ENCODE measurements at regions not wholly inside any gene's neighbourhood (a gene's known extent, or its start where the extent isn't known, plus 50 kb on each side); places are given as distances from the start of the nearest gene placed in this dataset.
"Not testable (repeated sequence)": the region's sequence is repeated elsewhere in the genome, so short reads cannot be mapped to it uniquely, and the experiment has no call there.

DNA sequence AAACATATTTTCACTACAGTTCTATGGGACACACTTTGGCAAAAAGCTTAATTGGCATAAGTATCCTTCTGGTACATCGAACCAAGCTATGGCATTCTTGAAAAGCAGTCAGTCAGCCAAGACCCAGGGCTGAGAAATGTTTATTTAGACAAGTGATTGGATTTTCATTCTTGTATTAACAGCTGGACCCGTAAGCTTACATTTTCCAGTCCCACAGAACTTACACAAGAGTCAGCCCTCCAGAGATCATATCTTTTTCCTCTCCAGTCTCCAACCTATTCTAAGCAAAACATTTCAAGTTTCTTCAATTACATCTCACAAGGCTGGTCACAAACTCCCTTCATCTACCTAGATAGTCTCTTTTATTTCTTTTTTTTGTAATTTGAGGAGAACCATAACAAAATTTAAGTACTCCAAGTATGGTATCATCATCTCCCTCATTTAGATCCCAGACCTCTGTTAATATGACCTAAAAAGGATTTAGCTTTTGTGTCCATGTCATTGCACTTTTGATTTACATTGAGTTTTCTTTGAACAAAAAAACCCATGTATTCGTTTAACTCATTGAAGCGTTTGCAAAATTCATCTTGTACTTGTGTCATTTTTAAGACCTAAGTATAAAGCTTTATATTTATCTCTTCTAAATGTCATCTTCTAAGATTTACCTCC lies 67.9 kb upstream of the GRK3 start:
- TF ChIP-seq, protein P1, sequence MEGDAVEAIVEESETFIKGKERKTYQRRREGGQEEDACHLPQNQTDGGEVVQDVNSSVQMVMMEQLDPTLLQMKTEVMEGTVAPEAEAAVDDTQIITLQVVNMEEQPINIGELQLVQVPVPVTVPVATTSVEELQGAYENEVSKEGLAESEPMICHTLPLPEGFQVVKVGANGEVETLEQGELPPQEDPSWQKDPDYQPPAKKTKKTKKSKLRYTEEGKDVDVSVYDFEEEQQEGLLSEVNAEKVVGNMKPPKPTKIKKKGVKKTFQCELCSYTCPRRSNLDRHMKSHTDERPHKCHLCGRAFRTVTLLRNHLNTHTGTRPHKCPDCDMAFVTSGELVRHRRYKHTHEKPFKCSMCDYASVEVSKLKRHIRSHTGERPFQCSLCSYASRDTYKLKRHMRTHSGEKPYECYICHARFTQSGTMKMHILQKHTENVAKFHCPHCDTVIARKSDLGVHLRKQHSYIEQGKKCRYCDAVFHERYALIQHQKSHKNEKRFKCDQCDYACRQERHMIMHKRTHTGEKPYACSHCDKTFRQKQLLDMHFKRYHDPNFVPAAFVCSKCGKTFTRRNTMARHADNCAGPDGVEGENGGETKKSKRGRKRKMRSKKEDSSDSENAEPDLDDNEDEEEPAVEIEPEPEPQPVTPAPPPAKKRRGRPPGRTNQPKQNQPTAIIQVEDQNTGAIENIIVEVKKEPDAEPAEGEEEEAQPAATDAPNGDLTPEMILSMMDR (conservative IDR thresholded peaks at IDR 0.05; ENCODE audit: low read depth, low read length), result no peak
- no peak overlapping the region for H3K4me3 ChIP-seq (ENCODE audit: low read depth, low read length)
- DNase-seq (ENCODE audit: low read depth), result no peak

DNA sequence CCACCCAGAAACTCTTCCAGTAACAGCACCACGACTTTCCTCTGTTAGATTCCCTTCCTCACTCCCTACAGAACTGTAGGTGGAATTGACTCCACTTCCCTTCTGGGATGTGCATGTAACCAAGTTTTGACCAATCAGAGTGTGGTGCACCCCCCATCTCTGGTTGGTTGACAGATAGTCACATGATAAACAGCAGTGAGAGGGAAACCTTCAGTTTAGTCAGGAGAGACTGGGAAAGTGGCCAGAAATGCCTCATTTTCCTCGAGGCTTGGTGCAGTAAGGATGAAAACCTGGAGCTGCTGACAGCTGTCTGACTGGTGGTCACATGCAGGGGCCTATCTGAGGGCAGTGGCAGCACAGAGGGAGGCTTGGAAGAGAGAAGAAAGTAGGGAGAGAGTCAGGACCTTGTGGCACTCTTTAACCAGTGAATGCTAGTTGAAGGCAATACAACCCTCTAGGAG lies 67.3 kb upstream of the GRK3 start:
- no peak overlapping the region for H3K4me3 ChIP-seq (ENCODE audit: low read depth, low read length)
- DNase-seq (ENCODE audit: low read depth), result no peak
- TF ChIP-seq, protein P1 (conservative IDR thresholded peaks at IDR 0.05; ENCODE audit: low read depth, low read length), result no peak

DNA sequence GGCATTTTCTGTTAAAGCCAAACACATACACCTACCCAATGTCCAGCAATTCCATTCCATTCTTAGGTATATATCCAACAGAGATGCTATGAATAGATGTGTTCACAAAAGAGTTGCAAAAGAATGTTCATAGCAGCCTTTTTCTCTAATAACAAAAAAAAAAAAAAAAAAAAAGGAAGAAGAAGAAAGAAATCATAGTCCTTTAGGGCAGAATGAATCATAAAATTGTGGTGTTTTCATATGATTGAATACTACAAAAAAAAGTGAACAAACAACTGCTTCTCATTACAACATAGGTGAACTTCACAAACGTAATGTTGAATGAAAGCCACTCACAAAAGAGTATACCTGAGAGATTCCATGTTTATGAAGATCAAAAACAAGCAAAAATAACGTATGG lies 66.8 kb upstream of the GRK3 start:
- H3K4me3 ChIP-seq (ENCODE audit: low read depth, low read length), result no peak overlapping the region
- no peak for DNase-seq (ENCODE audit: low read depth)
- TF ChIP-seq, protein P1 (conservative IDR thresholded peaks at IDR 0.05; ENCODE audit: low read depth, low read length), result no peak

DNA sequence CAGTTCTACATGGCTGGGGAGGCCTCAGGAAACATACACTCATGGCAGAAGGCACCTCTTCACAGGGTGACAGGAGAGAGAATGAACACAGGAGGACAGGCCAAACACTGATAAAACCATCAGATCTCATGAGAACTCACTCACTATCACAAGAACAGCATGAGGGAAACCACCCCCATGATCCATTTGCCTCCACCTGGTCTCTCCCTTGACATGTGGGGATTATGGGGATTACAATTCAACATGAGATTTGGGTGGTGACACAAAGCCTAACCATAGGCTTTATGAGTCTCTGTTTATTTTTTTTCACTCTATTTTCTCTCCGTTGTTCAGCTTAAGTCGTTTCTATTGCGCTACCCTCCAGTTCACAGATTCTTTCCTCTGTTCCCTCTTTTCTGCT lies 63.8 kb upstream of the GRK3 start:
- not testable (repeated sequence) for H3K4me3 ChIP-seq (ENCODE audit: low read depth, low read length); DNase-seq (ENCODE audit: low read depth)

DNA sequence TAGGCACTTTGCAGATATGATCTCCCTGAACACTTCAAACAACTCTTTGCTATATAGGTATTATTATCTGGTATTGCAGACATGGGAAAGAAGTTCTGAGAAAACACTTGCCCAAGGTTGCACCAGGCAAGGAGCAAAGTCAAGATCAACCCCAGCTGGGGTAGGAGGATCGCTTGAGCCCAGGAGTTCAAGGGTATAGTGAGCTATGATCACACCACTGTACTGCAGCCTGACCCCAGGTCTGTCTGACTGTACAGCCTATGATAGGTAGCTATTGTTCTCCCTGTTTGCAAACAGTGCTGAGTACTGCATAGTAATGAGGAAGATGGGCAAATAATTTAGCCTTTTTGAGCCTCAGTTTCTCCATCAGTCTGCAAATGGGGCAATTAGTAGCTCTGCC lies 60.5 kb upstream of the GRK3 start:
- not testable (repeated sequence) for H3K4me3 ChIP-seq (ENCODE audit: low read depth, low read length); DNase-seq (ENCODE audit: low read depth)

DNA sequence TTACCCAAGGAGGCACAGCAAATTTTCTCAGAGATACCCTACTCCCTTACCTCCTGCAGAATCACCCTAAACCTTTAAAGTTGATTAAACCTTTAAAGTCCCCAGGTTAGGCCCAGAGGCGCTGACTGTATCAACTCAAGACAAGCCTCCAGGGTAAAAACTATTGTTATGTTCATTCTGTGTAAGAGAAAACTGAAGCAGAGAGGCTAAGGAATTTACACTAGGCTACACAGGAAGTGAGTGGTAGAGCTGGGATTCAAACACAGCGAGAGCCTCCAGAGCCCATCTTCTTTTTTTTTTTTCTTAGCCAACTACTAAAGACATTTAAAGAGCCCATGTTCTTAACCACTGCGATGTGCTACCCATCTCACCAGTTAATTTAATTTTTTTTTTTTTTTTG lies 56.3 kb upstream of the GRK3 start:
- DNase-seq (ENCODE audit: low read depth), result no peak
- H3K4me3 ChIP-seq (ENCODE audit: low read depth, low read length), result no peak overlapping the region
- TF ChIP-seq, protein P1 (conservative IDR thresholded peaks at IDR 0.05; ENCODE audit: low read depth, low read length), result no peak

DNA sequence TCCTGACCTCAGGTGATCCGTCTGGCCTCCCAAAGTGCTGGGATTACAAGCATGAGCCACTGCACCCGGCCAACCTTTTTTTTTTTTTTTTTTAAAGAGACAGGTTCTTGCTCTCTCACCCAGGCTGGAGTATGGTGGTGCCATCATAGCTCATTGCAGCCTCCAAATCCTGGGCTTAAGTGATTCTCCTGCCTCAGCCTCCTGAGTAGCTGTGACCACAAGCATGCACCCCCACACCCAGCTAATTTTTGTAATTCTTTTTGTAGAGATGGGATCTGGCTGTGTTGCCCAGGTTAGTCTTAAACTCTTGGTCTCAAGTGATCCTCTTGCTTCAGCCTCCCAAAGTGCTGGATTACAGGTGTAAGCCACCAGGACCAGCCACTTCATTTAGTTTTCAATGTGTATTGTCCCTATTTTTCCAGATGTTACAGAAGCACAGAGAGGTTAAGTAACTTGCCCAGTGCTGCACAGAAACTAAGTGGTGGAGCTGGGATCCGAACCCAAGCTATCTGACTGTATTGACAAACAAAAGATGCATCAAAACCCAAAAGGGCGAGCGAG lies 55.6 kb upstream of the GRK3 start:
- TF ChIP-seq, protein P1 (conservative IDR thresholded peaks at IDR 0.05; ENCODE audit: low read depth, low read length), result no peak
- DNase-seq (ENCODE audit: low read depth), result no peak
- H3K4me3 ChIP-seq (ENCODE audit: low read depth, low read length), result no peak overlapping the region

DNA sequence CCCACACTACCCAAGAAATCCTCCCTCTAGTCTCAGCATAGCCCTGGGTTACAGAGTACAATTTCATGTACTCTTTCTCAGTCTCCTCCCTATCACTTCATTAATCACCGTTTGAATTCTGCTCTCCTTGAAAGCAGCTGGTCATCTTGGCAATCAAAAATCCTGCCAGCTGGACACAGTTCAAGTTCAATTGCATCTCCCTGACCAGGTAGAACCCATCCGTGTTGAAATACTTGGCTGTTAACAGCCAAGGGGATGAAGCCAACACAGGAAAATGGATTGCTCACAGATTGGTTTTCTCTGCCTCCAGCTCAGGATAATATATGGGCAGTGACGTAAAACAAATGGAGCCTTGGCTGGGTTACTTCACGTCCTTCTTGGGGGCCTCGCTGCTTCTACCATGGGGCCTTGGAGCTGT lies 55.1 kb upstream of the GRK3 start:
- DNase-seq (ENCODE audit: low read depth), result no peak
- no peak overlapping the region for H3K4me3 ChIP-seq (ENCODE audit: low read depth, low read length)
- TF ChIP-seq, protein P1 (conservative IDR thresholded peaks at IDR 0.05; ENCODE audit: low read depth, low read length), result no peak

Measured in epithelial cell of proximal tubule (primary cell).